SU-DHL-6 (cell line): ENCODE measurements at regions not wholly inside any gene's neighbourhood (a gene's known extent, or its start where the extent isn't known, plus 50 kb on each side); places are given as distances from the start of the nearest gene placed in this dataset.

Experiments used
- CTCF ChIP-seq: fragments of 200-600 bp; sonication (generic); IDR thresholded peaks from one replicate; pipeline ENCODE4 v1.5.1; 2017; ENCODE audit warnings: antibody characterized with exemption, mild to moderate bottlenecking, low read length, moderate library complexity; ENCODE audit not compliant: insufficient read depth, poor library complexity, severe bottlenecking
- EZH2phosphoT487 ChIP-seq: fragments of 200-600 bp; sonication (generic), shearing (Covaris generic); conservative IDR thresholded peaks from 2 replicates; pipeline ENCODE4 v1.6.1; 2018; ENCODE audit warnings: mild to moderate bottlenecking, antibody characterized with exemption, low read length, moderate library complexity, mixed read lengths

GRCh38 chr7:109967406-109967805 is 1123.5 kb upstream of the LRRN3 start:
- TF ChIP-seq CTCF (no peak), EZH2phosphoT487 (no peak)
